ENCODE measurements at regions not wholly inside any gene's neighbourhood (a gene's known extent, or its start where the extent isn't known, plus 50 kb on each side); places are given as distances from the start of the nearest gene placed in this dataset.

GRCh38 chr12:111029305-111029704, 108.9 kb upstream of the MYL2 start:
- Histone ChIP-seq H3K27ac (ENCODE audit: extremely low read depth, low read depth, low read length) (no peak overlapping the region), H3K4me1 (ENCODE audit: control insufficient read depth, insufficient read depth, low read length) (peaks cover 10% of the 10 kb centered on the region), H3K4me3 (ENCODE audit: low read depth, low read length) (no peak overlapping the region), H3K36me3 (ENCODE audit: control insufficient read depth in 2 of 2, insufficient read depth in 1 of 2, low read length in 2 of 2) (no peaks in the 10 kb centered on the region), H3K9me3 (ENCODE audit: control insufficient read depth, insufficient read depth, low read depth, low read length) (no peaks in the 10 kb centered on the region)
- CTCF ChIA-PET: interaction anchor here (0.9 to 1.4 kb wide), 2 partner anchors 269 to 270 kb away, joined by 4 read pairs; no protein-coding TSS in a partner anchor
- TF ChIP-seq ZSCAN23 (tag by site-specific recombination; IDR thresholded peaks at IDR 0.05) (no peak), ZNF398 (tag by site-specific recombination; IDR thresholded peaks at IDR 0.05) (no peak), MYNN (tag by site-specific recombination; IDR thresholded peaks at IDR 0.05; ENCODE audit: borderline replicate concordance) (no peak), ZNF792 (tag by site-specific recombination; IDR thresholded peaks at IDR 0.05) (no peak), ZNF521 (tag by site-specific recombination; IDR thresholded peaks at IDR 0.05) (no peak), ZSCAN4 (tag by site-specific recombination; IDR thresholded peaks at IDR 0.05) (no peak), ZFP3 (tag by site-specific recombination; IDR thresholded peaks at IDR 0.05; ENCODE audit: low read depth) (no peak), PBX3 (CRISPR knock-in tag; IDR thresholded peaks at IDR 0.05) (no peak), ZNF670 (tag by site-specific recombination; IDR thresholded peaks at IDR 0.05; ENCODE audit: low read depth) (no peak), ZNF701 (tag by site-specific recombination; IDR thresholded peaks at IDR 0.05) (no peak), ZNF292 (tag by site-specific recombination; IDR thresholded peaks at IDR 0.05; ENCODE audit: borderline replicate concordance, low read depth) (no peak), ZNF645 (tag by site-specific recombination; IDR thresholded peaks at IDR 0.05) (no peak), ZNF660 (tag by site-specific recombination; IDR thresholded peaks at IDR 0.05) (no peak), ZNF707 (tag by site-specific recombination; IDR thresholded peaks at IDR 0.05) (no peak), ZNF214 (tag by site-specific recombination; IDR thresholded peaks at IDR 0.05; ENCODE audit: borderline replicate concordance) (no peak), SALL2 (tag by site-specific recombination; IDR thresholded peaks at IDR 0.05; ENCODE audit: borderline replicate concordance) (no peak)
- TF ChIP-seq, protein P1, sequence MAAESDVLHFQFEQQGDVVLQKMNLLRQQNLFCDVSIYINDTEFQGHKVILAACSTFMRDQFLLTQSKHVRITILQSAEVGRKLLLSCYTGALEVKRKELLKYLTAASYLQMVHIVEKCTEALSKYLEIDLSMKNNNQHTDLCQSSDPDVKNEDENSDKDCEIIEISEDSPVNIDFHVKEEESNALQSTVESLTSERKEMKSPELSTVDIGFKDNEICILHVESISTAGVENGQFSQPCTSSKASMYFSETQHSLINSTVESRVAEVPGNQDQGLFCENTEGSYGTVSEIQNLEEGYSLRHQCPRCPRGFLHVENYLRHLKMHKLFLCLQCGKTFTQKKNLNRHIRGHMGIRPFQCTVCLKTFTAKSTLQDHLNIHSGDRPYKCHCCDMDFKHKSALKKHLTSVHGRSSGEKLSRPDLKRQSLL (tag by site-specific recombination; IDR thresholded peaks at IDR 0.05): no peak
- TF ChIP-seq, protein P2, sequence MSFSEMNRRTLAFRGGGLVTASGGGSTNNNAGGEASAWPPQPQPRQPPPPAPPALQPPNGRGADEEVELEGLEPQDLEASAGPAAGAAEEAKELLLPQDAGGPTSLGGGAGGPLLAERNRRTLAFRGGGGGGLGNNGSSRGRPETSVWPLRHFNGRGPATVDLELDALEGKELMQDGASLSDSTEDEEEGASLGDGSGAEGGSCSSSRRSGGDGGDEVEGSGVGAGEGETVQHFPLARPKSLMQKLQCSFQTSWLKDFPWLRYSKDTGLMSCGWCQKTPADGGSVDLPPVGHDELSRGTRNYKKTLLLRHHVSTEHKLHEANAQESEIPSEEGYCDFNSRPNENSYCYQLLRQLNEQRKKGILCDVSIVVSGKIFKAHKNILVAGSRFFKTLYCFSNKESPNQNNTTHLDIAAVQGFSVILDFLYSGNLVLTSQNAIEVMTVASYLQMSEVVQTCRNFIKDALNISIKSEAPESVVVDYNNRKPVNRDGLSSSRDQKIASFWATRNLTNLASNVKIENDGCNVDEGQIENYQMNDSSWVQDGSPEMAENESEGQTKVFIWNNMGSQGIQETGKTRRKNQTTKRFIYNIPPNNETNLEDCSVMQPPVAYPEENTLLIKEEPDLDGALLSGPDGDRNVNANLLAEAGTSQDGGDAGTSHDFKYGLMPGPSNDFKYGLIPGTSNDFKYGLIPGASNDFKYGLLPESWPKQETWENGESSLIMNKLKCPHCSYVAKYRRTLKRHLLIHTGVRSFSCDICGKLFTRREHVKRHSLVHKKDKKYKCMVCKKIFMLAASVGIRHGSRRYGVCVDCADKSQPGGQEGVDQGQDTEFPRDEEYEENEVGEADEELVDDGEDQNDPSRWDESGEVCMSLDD (tag by site-specific recombination; IDR thresholded peaks at IDR 0.05): no peak
- TF ChIP-seq, protein P3, sequence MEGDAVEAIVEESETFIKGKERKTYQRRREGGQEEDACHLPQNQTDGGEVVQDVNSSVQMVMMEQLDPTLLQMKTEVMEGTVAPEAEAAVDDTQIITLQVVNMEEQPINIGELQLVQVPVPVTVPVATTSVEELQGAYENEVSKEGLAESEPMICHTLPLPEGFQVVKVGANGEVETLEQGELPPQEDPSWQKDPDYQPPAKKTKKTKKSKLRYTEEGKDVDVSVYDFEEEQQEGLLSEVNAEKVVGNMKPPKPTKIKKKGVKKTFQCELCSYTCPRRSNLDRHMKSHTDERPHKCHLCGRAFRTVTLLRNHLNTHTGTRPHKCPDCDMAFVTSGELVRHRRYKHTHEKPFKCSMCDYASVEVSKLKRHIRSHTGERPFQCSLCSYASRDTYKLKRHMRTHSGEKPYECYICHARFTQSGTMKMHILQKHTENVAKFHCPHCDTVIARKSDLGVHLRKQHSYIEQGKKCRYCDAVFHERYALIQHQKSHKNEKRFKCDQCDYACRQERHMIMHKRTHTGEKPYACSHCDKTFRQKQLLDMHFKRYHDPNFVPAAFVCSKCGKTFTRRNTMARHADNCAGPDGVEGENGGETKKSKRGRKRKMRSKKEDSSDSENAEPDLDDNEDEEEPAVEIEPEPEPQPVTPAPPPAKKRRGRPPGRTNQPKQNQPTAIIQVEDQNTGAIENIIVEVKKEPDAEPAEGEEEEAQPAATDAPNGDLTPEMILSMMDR (tag by site-specific recombination; IDR thresholded peaks at IDR 0.05): no peak
- POLR2A ChIA-PET: no interaction called here

Data from HEK293 (cell line).